T-cell (primary cell): ENCODE measurements at regions not wholly inside any gene's neighbourhood (a gene's known extent, or its start where the extent isn't known, plus 50 kb on each side); places are given as distances from the start of the nearest gene placed in this dataset.

Source experiments
- ATAC-seq, 4 experiments: fragments of 200-7000 bp in 3 of 4; fragments of 150-1000 bp in 1 of 4; cut with Tn5 transposase; replicated peaks in 1 of 4; 1 replicate in 3 of 4; 2 replicates in 1 of 4; pipeline ENCODE4 v1.10.0; 2021; ENCODE audit warnings: moderate library complexity in 3 of 4, mild to moderate bottlenecking in 2 of 4, moderate number of reproducible peaks in 1 of 4
- CTCF ChIA-PET, 2 donors: fragments of 300-600 bp; sonication (Branson Sonifier 250); formaldehyde crosslinking; loops; one replicate each; lab custom pipeline; 2022; ENCODE audit warnings: antibody characterized with exemption in 2 of 2; lab: Charles Lee
- POLR2A ChIA-PET, 2 donors: fragments of 300-600 bp; sonication (Branson Sonifier 250); formaldehyde crosslinking; loops; one replicate each; lab custom pipeline; 2022; ENCODE audit warnings: antibody characterized with exemption in 2 of 2; lab: Charles Lee
- DNase-seq, 35 experiments: peaks; one replicate each; pipeline versions ENCODE4 v3.0.0 to v3.0.0-alpha.2; 2013 to 2023
- H3K27ac ChIP-seq: one replicate; pipeline ENCODE4 v1.5.1; 2013; ENCODE audit warnings: low read length
- H3K27me3 ChIP-seq, 2 experiments: replicated peaks in 1 of 2; 1 replicate in 1 of 2; 2 replicates in 1 of 2; pipeline versions ENCODE4 v1.6.1 to v1.7.0; 2013; ENCODE audit warnings: low read length in 1 of 2, mixed read lengths in 1 of 2; ENCODE audit not compliant: control insufficient read depth in 2 of 2, insufficient read depth in 2 of 2; ENCODE audit errors: extremely low read depth in 1 of 2
- H3K36me3 ChIP-seq, 2 donors: 1 replicate in 1 of 2; 2 replicates in 1 of 2; pipeline versions ENCODE4 v1.6.1 to v1.7.0; 2013; ENCODE audit warnings: low read length in 1 of 2; ENCODE audit not compliant: control insufficient read depth in 2 of 2, insufficient read depth in 1 of 2; ENCODE audit errors: extremely low read depth in 1 of 2
- H3K4me1 ChIP-seq, 2 experiments: 1 replicate in 1 of 2; 2 replicates in 1 of 2; pipeline versions ENCODE4 v1.6.1 to v1.7.0; 2013; ENCODE audit warnings: low read length in 2 of 2, mixed read lengths in 1 of 2; ENCODE audit not compliant: insufficient read depth in 2 of 2, control insufficient read depth in 1 of 2; ENCODE audit errors: extremely low read depth in 1 of 2
- H3K4me3 ChIP-seq, 2 donors: 1 replicate in 1 of 2; 2 replicates in 1 of 2; pipeline versions ENCODE4 v1.5.1 to v1.7.0; 2013; ENCODE audit warnings: mild to moderate bottlenecking in 2 of 2, low read length in 1 of 2, moderate library complexity in 1 of 2; ENCODE audit not compliant: control insufficient read depth in 1 of 2; ENCODE audit errors: extremely low read depth in 1 of 2
- H3K9me3 ChIP-seq: 2 replicates; pipeline ENCODE4 v1.7.0; 2013
- H3K27ac Mint-ChIP-seq, 2 donors: one replicate each; pipeline ENCODE4 v1.8.0; 2020 to 2021; ENCODE audit warnings: mild to moderate bottlenecking in 2 of 2, mixed read lengths in 2 of 2
- H3K27me3 Mint-ChIP-seq, 2 donors: one replicate each; pipeline ENCODE4 v1.8.0; 2021 to 2022; ENCODE audit warnings: mixed read lengths in 2 of 2
- H3K36me3 Mint-ChIP-seq: one replicate; pipeline ENCODE4 v1.8.0; 2021; ENCODE audit warnings: mixed read lengths
- H3K4me1 Mint-ChIP-seq, 3 donors: one replicate each; pipeline ENCODE4 v1.8.0; 2020 to 2022; ENCODE audit warnings: mixed read lengths in 3 of 3, mild to moderate bottlenecking in 1 of 3
- H3K4me3 Mint-ChIP-seq, 3 donors: one replicate each; pipeline ENCODE4 v1.8.0; 2020 to 2022; ENCODE audit warnings: mild to moderate bottlenecking in 3 of 3, mixed read lengths in 3 of 3, moderate library complexity in 3 of 3
- H3K9me3 Mint-ChIP-seq, 3 donors: one replicate each; pipeline ENCODE4 v1.8.0; 2020 to 2022; ENCODE audit warnings: mixed read lengths in 3 of 3
- WGBS: methylation state at CpG from one replicate; pipeline ENCODE4 v1.1.5; 2013; ENCODE audit warnings: missing lambda C conversion rate; ENCODE audit not compliant: insufficient coverage; 5-methylcytosine and 5-hydroxymethylcytosine counted together

- ATAC-seq = no peak
- POLR2A ChIA-PET = no interaction called here
- CTCF ChIA-PET = no interaction called here
- Histone ChIP-seq H3K4me1 (no peaks in the 10 kb centered on the region), H3K27ac (no peak overlapping the region), H3K36me3 (no peaks in the 10 kb centered on the region), H3K9me3 (no peaks in the 10 kb centered on the region), H3K4me3 (no peak overlapping the region), H3K27me3 (no peaks in the 10 kb centered on the region)
- peaks cover 5 to 16% (median 11%) of the 10 kb centered on the region in 3 donors for H3K9me3 Mint-ChIP-seq
- H3K4me3 Mint-ChIP-seq = no peak overlapping the region
- H3K36me3 Mint-ChIP-seq = no peaks in the 10 kb centered on the region
- H3K4me1 Mint-ChIP-seq = no peaks in the 10 kb centered on the region
- no CpG with 5 or more reads among the region's 4 CpGs for WGBS
- no peak overlapping the region for H3K27ac Mint-ChIP-seq
- H3K27me3 Mint-ChIP-seq = no peaks in the 10 kb centered on the region
- DNase-seq = no peak
These were observed 256.4 kb upstream of the CDH6 start for GRCh38 chr5:30937070-30937469.

GRCh38 chr5:30933599-30933998 lies 259.9 kb upstream of the CDH6 start:
- DNase-seq (no peak), ATAC-seq (no peak)
- no peak overlapping the region for H3K4me3 Mint-ChIP-seq
- no peak overlapping the region for H3K27ac Mint-ChIP-seq
- Histone ChIP-seq H3K27ac (no peak overlapping the region), H3K36me3 (no peaks in the 10 kb centered on the region), H3K4me1 (no peaks in the 10 kb centered on the region), H3K27me3 (no peaks in the 10 kb centered on the region), H3K4me3 (no peak overlapping the region), H3K9me3 (no peaks in the 10 kb centered on the region)
- H3K27me3 Mint-ChIP-seq = no peaks in the 10 kb centered on the region
- ChIA-PET POLR2A (no interaction called here), CTCF (no interaction called here)
- H3K4me1 Mint-ChIP-seq = no peaks in the 10 kb centered on the region
- H3K9me3 Mint-ChIP-seq = peaks cover 12 to 19% (median 13%) of the 10 kb centered on the region in 3 donors
- 33% methylated on average over 1 of the region's 4 CpGs for WGBS
- no peaks in the 10 kb centered on the region for H3K36me3 Mint-ChIP-seq

GRCh38 chr5:30932273-30933017 lies 261.0 kb upstream of the CDH6 start:
- Histone ChIP-seq H3K4me3 (no peak overlapping the region), H3K9me3 (no peaks in the 10 kb centered on the region), H3K36me3 (no peaks in the 10 kb centered on the region), H3K27ac (no peak overlapping the region), H3K27me3 (no peaks in the 10 kb centered on the region), H3K4me1 (no peaks in the 10 kb centered on the region)
- no peaks in the 10 kb centered on the region for H3K27me3 Mint-ChIP-seq
- no peak for ATAC-seq
- DNase-seq = no peak
- no peak overlapping the region for H3K4me3 Mint-ChIP-seq
- no peaks in the 10 kb centered on the region for H3K36me3 Mint-ChIP-seq
- H3K9me3 Mint-ChIP-seq = peaks cover 8 to 16% (median 12%) of the 10 kb centered on the region in 3 donors
- CTCF ChIA-PET = no interaction called here
- no peak overlapping the region for H3K27ac Mint-ChIP-seq
- no CpG with 5 or more reads among the region's 4 CpGs for WGBS
- no peaks in the 10 kb centered on the region for H3K4me1 Mint-ChIP-seq
- POLR2A ChIA-PET = no interaction called here

- Mint-ChIP-seq H3K36me3 (no peaks in the 10 kb centered on the region), H3K27ac (no peak overlapping the region), H3K4me3 (no peak overlapping the region), H3K9me3 (peaks cover 7 to 16% (median 8%) of the 10 kb centered on the region in 3 donors), H3K27me3 (no peaks in the 10 kb centered on the region), H3K4me1 (no peaks in the 10 kb centered on the region)
- H3K27ac ChIP-seq = no peak overlapping the region
- no peak for DNase-seq
- H3K36me3 ChIP-seq = no peaks in the 10 kb centered on the region
- POLR2A ChIA-PET = no interaction called here
- no peaks in the 10 kb centered on the region for H3K9me3 ChIP-seq
- no CpG with 5 or more reads among the region's 2 CpGs for WGBS
- no peaks in the 10 kb centered on the region for H3K27me3 ChIP-seq
- no peak for ATAC-seq
- H3K4me1 ChIP-seq = no peaks in the 10 kb centered on the region
- H3K4me3 ChIP-seq = no peak overlapping the region
- CTCF ChIA-PET = no interaction called here
These were observed 262.8 kb upstream of the CDH6 start for GRCh38 chr5:30930736-30931135.

- no peaks in the 10 kb centered on the region for H3K27me3 ChIP-seq
- no peak overlapping the region for H3K4me3 ChIP-seq
- no peaks in the 10 kb centered on the region for H3K4me1 ChIP-seq
- POLR2A ChIA-PET = no interaction called here
- no peaks in the 10 kb centered on the region for H3K9me3 ChIP-seq
- CTCF ChIA-PET = no interaction called here
- ATAC-seq = no peak
- Mint-ChIP-seq H3K36me3 (no peaks in the 10 kb centered on the region), H3K4me1 (no peaks in the 10 kb centered on the region), H3K4me3 (no peak overlapping the region), H3K27ac (no peak overlapping the region), H3K9me3 (peaks cover 12 to 18% (median 13%) of the 10 kb centered on the region in 3 donors), H3K27me3 (no peaks in the 10 kb centered on the region)
- H3K27ac ChIP-seq = no peak overlapping the region
- no peak for DNase-seq
- H3K36me3 ChIP-seq = no peaks in the 10 kb centered on the region
These were observed 264.5 kb upstream of the CDH6 start for GRCh38 chr5:30928956-30929355.

GRCh38 chr5:30926218-30926617 lies 267.3 kb upstream of the CDH6 start:
- Mint-ChIP-seq H3K36me3 (no peaks in the 10 kb centered on the region), H3K27me3 (no peaks in the 10 kb centered on the region), H3K9me3 (peaks cover 14 to 19% (median 19%) of the 10 kb centered on the region in 3 donors), H3K27ac (no peak overlapping the region), H3K4me3 (no peak overlapping the region), H3K4me1 (no peaks in the 10 kb centered on the region)
- 63% methylated on average over 1 of the region's 3 CpGs for WGBS
- ChIA-PET CTCF (no interaction called here), POLR2A (no interaction called here)
- ATAC-seq (no peak), DNase-seq (no peak)
- H3K4me1 ChIP-seq = no peaks in the 10 kb centered on the region
- H3K27ac ChIP-seq = no peak overlapping the region
- H3K27me3 ChIP-seq = no peaks in the 10 kb centered on the region
- H3K36me3 ChIP-seq = no peaks in the 10 kb centered on the region
- no peak overlapping the region for H3K4me3 ChIP-seq
- no peaks in the 10 kb centered on the region for H3K9me3 ChIP-seq

- WGBS = no CpG with 5 or more reads among the region's 5 CpGs
- Histone ChIP-seq H3K27ac (no peak overlapping the region), H3K4me1 (no peaks in the 10 kb centered on the region), H3K36me3 (no peaks in the 10 kb centered on the region), H3K9me3 (no peaks in the 10 kb centered on the region), H3K27me3 (no peaks in the 10 kb centered on the region), H3K4me3 (no peak overlapping the region)
- H3K4me1 Mint-ChIP-seq = no peaks in the 10 kb centered on the region
- ATAC-seq = no peak
- H3K4me3 Mint-ChIP-seq = no peak overlapping the region
- POLR2A ChIA-PET = no interaction called here
- no peak for DNase-seq
- H3K27ac Mint-ChIP-seq = no peak overlapping the region
- CTCF ChIA-PET = no interaction called here
- H3K36me3 Mint-ChIP-seq = no peaks in the 10 kb centered on the region
- H3K27me3 Mint-ChIP-seq = no peaks in the 10 kb centered on the region
- H3K9me3 Mint-ChIP-seq = peaks cover 13 to 26% (median 15%) of the 10 kb centered on the region in 3 donors
These were observed 272.1 kb upstream of the CDH6 start for GRCh38 chr5:30921388-30921787.
